ENCODE measurements at regions not wholly inside any gene's neighbourhood (a gene's known extent, or its start where the extent isn't known, plus 50 kb on each side); places are given as distances from the start of the nearest gene placed in this dataset.

- H3K9me3 Mint-ChIP-seq (ENCODE audit: unreplicated experiment), result no peaks in the 10 kb centered on the region
- ChIA-PET POLR2A (no interaction called here), CTCF (interaction anchor here (1.2 kb wide), 1 partner anchor 8 kb away, joined by 4 read pairs; no protein-coding TSS in a partner anchor)
- H3K27ac Mint-ChIP-seq (ENCODE audit: low read depth, unreplicated experiment), result no peak overlapping the region
- H3K4me3 Mint-ChIP-seq (ENCODE audit: unreplicated experiment), result no peak overlapping the region
- TF ChIP-seq CTCF (IDR thresholded peaks at IDR 0.05; ENCODE audit: unreplicated experiment), result no peak
- no peaks in the 10 kb centered on the region for H3K4me1 Mint-ChIP-seq (ENCODE audit: insufficient read depth, unreplicated experiment)
- BruUV-seq (replicated peaks), result no TSS peak
- DNase-seq (ENCODE audit: unreplicated experiment), result no peak
- H3K36me3 Mint-ChIP-seq (ENCODE audit: insufficient read depth, unreplicated experiment), result no peaks in the 10 kb centered on the region
- intact Hi-C loops (cut with micrococcal nuclease), result no loop called here
- H3K27me3 Mint-ChIP-seq (ENCODE audit: insufficient read depth, unreplicated experiment), result no peaks in the 10 kb centered on the region
Measured at GRCh38 chr1:100612540-100612939, 74.6 kb downstream of the GPR88 start.

GRCh38 chr1:100613817-100614559, 76.0 kb downstream of the GPR88 start:
- DNase-seq (ENCODE audit: unreplicated experiment), result no peak
- H3K36me3 Mint-ChIP-seq (ENCODE audit: insufficient read depth, unreplicated experiment), result no peaks in the 10 kb centered on the region
- intact Hi-C loops (cut with micrococcal nuclease), result no loop called here
- H3K4me3 Mint-ChIP-seq (ENCODE audit: unreplicated experiment), result no peak overlapping the region
- H3K9me3 Mint-ChIP-seq (ENCODE audit: unreplicated experiment), result no peaks in the 10 kb centered on the region
- TF ChIP-seq CTCF (IDR thresholded peaks at IDR 0.05; ENCODE audit: unreplicated experiment), result no peak
- no peaks in the 10 kb centered on the region for H3K4me1 Mint-ChIP-seq (ENCODE audit: insufficient read depth, unreplicated experiment)
- BruUV-seq (replicated peaks), result no TSS peak
- H3K27me3 Mint-ChIP-seq (ENCODE audit: insufficient read depth, unreplicated experiment), result no peaks in the 10 kb centered on the region
- ChIA-PET CTCF (interaction anchor here (1.0 to 2.0 kb wide), 3 partner anchors 150 to 255 kb away, joined by 3 to 8 read pairs (median 4); no protein-coding TSS in a partner anchor), POLR2A (no interaction called here)
- H3K27ac Mint-ChIP-seq (ENCODE audit: low read depth, unreplicated experiment), result no peak overlapping the region

- Mint-ChIP-seq H3K27me3 (ENCODE audit: insufficient read depth, unreplicated experiment) (no peaks in the 10 kb centered on the region), H3K9me3 (ENCODE audit: unreplicated experiment) (no peaks in the 10 kb centered on the region), H3K27ac (ENCODE audit: low read depth, unreplicated experiment) (no peak overlapping the region), H3K36me3 (ENCODE audit: insufficient read depth, unreplicated experiment) (no peaks in the 10 kb centered on the region), H3K4me3 (ENCODE audit: unreplicated experiment) (no peak overlapping the region), H3K4me1 (ENCODE audit: insufficient read depth, unreplicated experiment) (no peaks in the 10 kb centered on the region)
- ChIA-PET POLR2A (interaction anchor here (0.6 kb wide), 1 partner anchor 215 kb away, joined by 3 read pairs; no protein-coding TSS in a partner anchor), CTCF (interaction anchor here (1.0 to 2.8 kb wide), 4 partner anchors 8 to 254 kb away, joined by 3 to 13 read pairs (median 6); no protein-coding TSS in a partner anchor)
- DNase-seq (ENCODE audit: unreplicated experiment), result no peak
- TF ChIP-seq CTCF (IDR thresholded peaks at IDR 0.05; ENCODE audit: unreplicated experiment), result no peak
- intact Hi-C loops (cut with micrococcal nuclease), result no loop called here
- no TSS peak for BruUV-seq (replicated peaks)
Measured at GRCh38 chr1:100614570-100614969, 76.6 kb downstream of the GPR88 start.

GRCh38 chr1:100615686-100616085, 77.7 kb downstream of the GPR88 start:
- no peaks in the 10 kb centered on the region for H3K36me3 Mint-ChIP-seq (ENCODE audit: insufficient read depth, unreplicated experiment)
- H3K27me3 Mint-ChIP-seq (ENCODE audit: insufficient read depth, unreplicated experiment), result no peaks in the 10 kb centered on the region
- TF ChIP-seq CTCF (IDR thresholded peaks at IDR 0.05; ENCODE audit: unreplicated experiment), result no peak
- CTCF ChIA-PET, result interaction anchor here (0.6 to 2.8 kb wide), 7 partner anchors 9 to 556 kb away, joined by 3 to 13 read pairs (median 4); no protein-coding TSS in a partner anchor
- DNase-seq (ENCODE audit: unreplicated experiment), result no peak
- intact Hi-C loops (cut with micrococcal nuclease), result no loop called here
- no peak overlapping the region for H3K27ac Mint-ChIP-seq (ENCODE audit: low read depth, unreplicated experiment)
- POLR2A ChIA-PET, result interaction anchor here (0.6 kb wide), 1 partner anchor 279 kb away, joined by 3 read pairs; the partner anchor contains the start of gene EXTL2
- no peak overlapping the region for H3K4me3 Mint-ChIP-seq (ENCODE audit: unreplicated experiment)
- H3K9me3 Mint-ChIP-seq (ENCODE audit: unreplicated experiment), result no peaks in the 10 kb centered on the region
- no peaks in the 10 kb centered on the region for H3K4me1 Mint-ChIP-seq (ENCODE audit: insufficient read depth, unreplicated experiment)
- BruUV-seq (replicated peaks), result no TSS peak
